ENCODE measurements at regions not wholly inside any gene's neighbourhood (a gene's known extent, or its start where the extent isn't known, plus 50 kb on each side); places are given as distances from the start of the nearest gene placed in this dataset.

- WGBS (ENCODE audit: low lambda C conversion rate), result 66% methylated on average over 6 of the region's 6 CpGs
- DNase-seq, result no peak
- H4K20me1 ChIP-seq (ENCODE audit: insufficient read depth), result no peaks in the 10 kb centered on the region
- peaks cover 5% of the 10 kb centered on the region; the same call in 1 of the 2 replicates for H3K27me3 ChIP-seq (ENCODE audit: insufficient read depth)
- no peak overlapping the region for H3K27ac ChIP-seq (ENCODE audit: low read depth in 2 of 2, low read length in 1 of 2)
- H2AFZ ChIP-seq (ENCODE audit: low read depth), result no peak overlapping the region
- POLR2A ChIA-PET, result no interaction called here
- CTCF ChIA-PET, result interaction anchor here (1.0 to 6.9 kb wide), 5 partner anchors 23 to 663 kb away, joined by 3 to 174 read pairs (median 5); partner anchors contain the start of gene FUT8
- H3K4me3 ChIP-seq (ENCODE audit: low read depth in 2 of 2, low read length in 1 of 2), result no peak overlapping the region
- no peaks in the 10 kb centered on the region for H3K4me1 ChIP-seq (ENCODE audit: control insufficient read depth in 1 of 2, insufficient read depth in 2 of 2, low read depth in 1 of 2, low read length in 1 of 2)
- no peak overlapping the region for H3K4me2 ChIP-seq
- H3F3A ChIP-seq (replicated peaks; ENCODE audit: insufficient read depth), result no peaks in the 10 kb centered on the region
- H3K36me3 ChIP-seq (replicated peaks in 1 of 2; ENCODE audit: control insufficient read depth in 1 of 2, insufficient read depth in 2 of 2, low read length in 1 of 2), result no peaks in the 10 kb centered on the region
- H3K9me2 ChIP-seq, result no peaks in the 10 kb centered on the region
- no peaks in the 10 kb centered on the region for H3K79me2 ChIP-seq (ENCODE audit: insufficient read depth)
- H3K9ac ChIP-seq, result no peak overlapping the region
- TF ChIP-seq EP300 (IDR thresholded peaks at IDR 0.05; ENCODE audit: borderline replicate concordance in 1 of 2, low read depth in 1 of 2, low read length in 1 of 2) (no peak), GABPA (IDR thresholded peaks at IDR 0.05; ENCODE audit: low read depth) (no peak), GATA2 (CRISPR knock-in tag; IDR thresholded peaks at IDR 0.05) (no peak), CHD2 (IDR thresholded peaks at IDR 0.05; ENCODE audit: low read length, partially characterized antibody) (no peak), POLR2AphosphoS5 (IDR thresholded peaks at IDR 0.05; ENCODE audit: low read depth, low read length) (no peak), FOXM1 (IDR thresholded peaks at IDR 0.05; ENCODE audit: low read depth) (no peak)
- TF ChIP-seq, protein P1, sequence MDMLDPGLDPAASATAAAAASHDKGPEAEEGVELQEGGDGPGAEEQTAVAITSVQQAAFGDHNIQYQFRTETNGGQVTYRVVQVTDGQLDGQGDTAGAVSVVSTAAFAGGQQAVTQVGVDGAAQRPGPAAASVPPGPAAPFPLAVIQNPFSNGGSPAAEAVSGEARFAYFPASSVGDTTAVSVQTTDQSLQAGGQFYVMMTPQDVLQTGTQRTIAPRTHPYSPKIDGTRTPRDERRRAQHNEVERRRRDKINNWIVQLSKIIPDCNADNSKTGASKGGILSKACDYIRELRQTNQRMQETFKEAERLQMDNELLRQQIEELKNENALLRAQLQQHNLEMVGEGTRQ (IDR thresholded peaks at IDR 0.05; ENCODE audit: borderline replicate concordance, low read depth, low read length), result no peak
- no peaks in the 10 kb centered on the region for H3K9me3 ChIP-seq
These were observed 414.4 kb downstream of the FUT8 start for GRCh38 chr14:65826946-65827345.

- CTCF ChIA-PET, result interaction anchor here (1.0 to 4.5 kb wide), 4 partner anchors 24 to 664 kb away, joined by 3 to 44 read pairs (median 10); partner anchors contain the start of gene FUT8
- H3K27me3 ChIP-seq (ENCODE audit: insufficient read depth), result peaks cover 5% of the 10 kb centered on the region; the same call in 1 of the 2 replicates
- no peaks in the 10 kb centered on the region for H3K4me1 ChIP-seq (ENCODE audit: control insufficient read depth in 1 of 2, insufficient read depth in 2 of 2, low read depth in 1 of 2, low read length in 1 of 2)
- no peak for DNase-seq
- no peak overlapping the region for H2AFZ ChIP-seq (ENCODE audit: low read depth)
- POLR2A ChIA-PET, result no interaction called here
- H3K27ac ChIP-seq (ENCODE audit: low read depth in 2 of 2, low read length in 1 of 2), result no peak overlapping the region
- H3K9me2 ChIP-seq, result no peaks in the 10 kb centered on the region
- H3K4me2 ChIP-seq, result no peak overlapping the region
- H3F3A ChIP-seq (replicated peaks; ENCODE audit: insufficient read depth), result no peaks in the 10 kb centered on the region
- H4K20me1 ChIP-seq (ENCODE audit: insufficient read depth), result no peaks in the 10 kb centered on the region
- TF ChIP-seq ELF1 (IDR thresholded peaks at IDR 0.05), result no peak
- no peak for TF ChIP-seq TAF1 (IDR thresholded peaks at IDR 0.05; ENCODE audit: borderline replicate concordance, low read depth, low read length)
- TF ChIP-seq, protein P2, sequence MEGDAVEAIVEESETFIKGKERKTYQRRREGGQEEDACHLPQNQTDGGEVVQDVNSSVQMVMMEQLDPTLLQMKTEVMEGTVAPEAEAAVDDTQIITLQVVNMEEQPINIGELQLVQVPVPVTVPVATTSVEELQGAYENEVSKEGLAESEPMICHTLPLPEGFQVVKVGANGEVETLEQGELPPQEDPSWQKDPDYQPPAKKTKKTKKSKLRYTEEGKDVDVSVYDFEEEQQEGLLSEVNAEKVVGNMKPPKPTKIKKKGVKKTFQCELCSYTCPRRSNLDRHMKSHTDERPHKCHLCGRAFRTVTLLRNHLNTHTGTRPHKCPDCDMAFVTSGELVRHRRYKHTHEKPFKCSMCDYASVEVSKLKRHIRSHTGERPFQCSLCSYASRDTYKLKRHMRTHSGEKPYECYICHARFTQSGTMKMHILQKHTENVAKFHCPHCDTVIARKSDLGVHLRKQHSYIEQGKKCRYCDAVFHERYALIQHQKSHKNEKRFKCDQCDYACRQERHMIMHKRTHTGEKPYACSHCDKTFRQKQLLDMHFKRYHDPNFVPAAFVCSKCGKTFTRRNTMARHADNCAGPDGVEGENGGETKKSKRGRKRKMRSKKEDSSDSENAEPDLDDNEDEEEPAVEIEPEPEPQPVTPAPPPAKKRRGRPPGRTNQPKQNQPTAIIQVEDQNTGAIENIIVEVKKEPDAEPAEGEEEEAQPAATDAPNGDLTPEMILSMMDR (IDR thresholded peaks at IDR 0.05), result no peak
- TF ChIP-seq MEF2A (IDR thresholded peaks at IDR 0.05; ENCODE audit: borderline replicate concordance, low read depth), result no peak
- TF ChIP-seq GATA2 (CRISPR knock-in tag; IDR thresholded peaks at IDR 0.05), result no peak
- TF ChIP-seq IRF3 (IDR thresholded peaks at IDR 0.05; ENCODE audit: low read depth, low read length), result no peak
- TF ChIP-seq, protein P3, sequence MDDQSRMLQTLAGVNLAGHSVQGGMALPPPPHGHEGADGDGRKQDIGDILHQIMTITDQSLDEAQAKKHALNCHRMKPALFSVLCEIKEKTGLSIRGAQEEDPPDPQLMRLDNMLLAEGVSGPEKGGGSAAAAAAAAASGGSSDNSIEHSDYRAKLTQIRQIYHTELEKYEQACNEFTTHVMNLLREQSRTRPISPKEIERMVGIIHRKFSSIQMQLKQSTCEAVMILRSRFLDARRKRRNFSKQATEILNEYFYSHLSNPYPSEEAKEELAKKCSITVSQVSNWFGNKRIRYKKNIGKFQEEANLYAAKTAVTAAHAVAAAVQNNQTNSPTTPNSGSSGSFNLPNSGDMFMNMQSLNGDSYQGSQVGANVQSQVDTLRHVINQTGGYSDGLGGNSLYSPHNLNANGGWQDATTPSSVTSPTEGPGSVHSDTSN (IDR thresholded peaks at IDR 0.05), result no peak
- no peak for TF ChIP-seq MXI1 (IDR thresholded peaks at IDR 0.05; ENCODE audit: low read depth, low read length)
- TF ChIP-seq ZBTB33 (IDR thresholded peaks at IDR 0.05; ENCODE audit: borderline replicate concordance, low read depth), result no peak
- TF ChIP-seq RXRA (IDR thresholded peaks at IDR 0.05; ENCODE audit: borderline replicate concordance, low read depth), result no peak
- no peak for TF ChIP-seq JUND (IDR thresholded peaks at IDR 0.05)
- TF ChIP-seq TCF12 (IDR thresholded peaks at IDR 0.05), result no peak
- TF ChIP-seq SMC3 (IDR thresholded peaks at IDR 0.05; ENCODE audit: low read depth, low read length), result no peak
- TF ChIP-seq SIN3A (IDR thresholded peaks at IDR 0.05; ENCODE audit: borderline replicate concordance, low read depth, low read length), result no peak
- TF ChIP-seq MAX (IDR thresholded peaks at IDR 0.05; ENCODE audit: low read depth), result no peak
- TF ChIP-seq YY1 (IDR thresholded peaks at IDR 0.05; ENCODE audit: low read depth), result no peak
- no peak for TF ChIP-seq FOXJ3 (CRISPR knock-in tag; IDR thresholded peaks at IDR 0.05)
- no peak for TF ChIP-seq RAD21 (IDR thresholded peaks at IDR 0.05; ENCODE audit: low read length)
- H3K4me3 ChIP-seq (ENCODE audit: low read depth in 2 of 2, low read length in 1 of 2), result no peak overlapping the region
- no peaks in the 10 kb centered on the region for H3K36me3 ChIP-seq (replicated peaks in 1 of 2; ENCODE audit: control insufficient read depth in 1 of 2, insufficient read depth in 2 of 2, low read length in 1 of 2)
- WGBS (ENCODE audit: low lambda C conversion rate), result 56% methylated on average over 6 of the region's 6 CpGs
- H3K9ac ChIP-seq, result no peak overlapping the region
- no peaks in the 10 kb centered on the region for H3K79me2 ChIP-seq (ENCODE audit: insufficient read depth)
- no peaks in the 10 kb centered on the region for H3K9me3 ChIP-seq
These were observed 415.0 kb downstream of the FUT8 start for GRCh38 chr14:65827520-65827919.

All from SK-N-SH (cell line).